ENCODE measurements at regions not wholly inside any gene's neighbourhood (a gene's known extent, or its start where the extent isn't known, plus 50 kb on each side); places are given as distances from the start of the nearest gene placed in this dataset.
"Not testable (repeated sequence)": the region's sequence is repeated elsewhere in the genome, so short reads cannot be mapped to it uniquely, and the experiment has no call there.

- not testable (repeated sequence) for TF ChIP-seq CTCF (IDR thresholded peaks at IDR 0.05; ENCODE audit: poor library complexity, severe bottlenecking); EP300 (conservative IDR thresholded peaks at IDR 0.05; ENCODE audit: poor library complexity, severe bottlenecking); POLR2AphosphoS5 (IDR thresholded peaks at IDR 0.05); MXI1 (conservative IDR thresholded peaks at IDR 0.05; ENCODE audit: poor library complexity, severe bottlenecking); EZH2 (IDR thresholded peaks at IDR 0.05; ENCODE audit: borderline replicate concordance, insufficient read depth, low read length, poor library complexity, severe bottlenecking); REST (IDR thresholded peaks at IDR 0.05; ENCODE audit: borderline replicate concordance); TAF1 (IDR thresholded peaks at IDR 0.05; ENCODE audit: low read depth); RAD21 (conservative IDR thresholded peaks at IDR 0.05); SMC3 (conservative IDR thresholded peaks at IDR 0.05; ENCODE audit: poor library complexity)
Observed at GRCh38 chr12:93238512-93239262, 139.0 kb upstream of the NUDT4 start.

All from neural cell (in vitro differentiated cells).